ENCODE measurements at regions not wholly inside any gene's neighbourhood (a gene's known extent, or its start where the extent isn't known, plus 50 kb on each side); places are given as distances from the start of the nearest gene placed in this dataset.

DNA sequence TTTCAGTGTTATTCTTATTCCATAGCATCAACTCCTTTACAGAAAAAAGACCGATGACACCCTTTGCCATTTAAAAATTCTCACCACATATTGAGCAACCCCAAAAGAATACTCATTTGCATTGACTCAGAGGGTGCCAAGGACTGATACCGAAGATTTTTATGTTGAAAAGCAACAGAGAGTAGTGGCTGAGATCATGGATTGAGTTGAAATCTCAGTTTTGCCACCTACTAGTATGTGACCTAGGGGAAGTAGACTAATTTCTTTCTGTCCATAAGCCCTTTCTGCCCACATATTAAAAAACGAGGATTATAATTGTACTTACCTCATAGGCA lies 313.9 kb upstream of the SATB1 start:
- TF ChIP-seq GATA2 (IDR thresholded peaks at IDR 0.05; ENCODE audit: low read depth, low read length) (no peak), GATA3 (IDR thresholded peaks at IDR 0.05; ENCODE audit: low read depth, low read length) (no peak)

All from SH-SY5Y (cell line).